ENCODE measurements at regions not wholly inside any gene's neighbourhood (a gene's known extent, or its start where the extent isn't known, plus 50 kb on each side); places are given as distances from the start of the nearest gene placed in this dataset.

- TF ChIP-seq CTCF (IDR thresholded peaks at IDR 0.05) (no peak), JUNB (IDR thresholded peaks at IDR 0.05) (no peak), RAD21 (conservative IDR thresholded peaks at IDR 0.05 in 1 of 2, IDR thresholded peaks at IDR 0.05 in 1 of 2) (no peak), EP300 (IDR thresholded peaks at IDR 0.05) (no peak), CEBPB (IDR thresholded peaks at IDR 0.05) (no peak), SREBF2 (IDR thresholded peaks at IDR 0.05) (no peak), MAX (IDR thresholded peaks at IDR 0.05) (no peak), HOXA7 (CRISPR knock-in tag; IDR thresholded peaks at IDR 0.05) (no peak), JUN (IDR thresholded peaks at IDR 0.05) (no peak), POLR2A (IDR thresholded peaks at IDR 0.05; ENCODE audit: low read length) (no peak), BHLHE40 (IDR thresholded peaks at IDR 0.05; ENCODE audit: low read depth, low read length) (no peak), REST (IDR thresholded peaks at IDR 0.05) (no peak)
These were observed 81.6 kb downstream of the SPTSSA start for GRCh38 chr14:34380471-34380845.
